Testis (tissue), 2 donors: ENCODE measurements at regions not wholly inside any gene's neighbourhood (a gene's known extent, or its start where the extent isn't known, plus 50 kb on each side); places are given as distances from the start of the nearest gene placed in this dataset.

ENCODE experiments used
- CTCF ChIP-seq, 3 experiments: fragments of 450-650 bp in 2 of 3; fragments of 200-600 bp in 1 of 3; sonication (generic) in 1 of 3; IDR thresholded peaks; one replicate each; pipeline ENCODE4 v1.5.1; 2016 to 2019; ENCODE audit warnings: antibody characterized with exemption in 3 of 3, mild to moderate bottlenecking in 2 of 3, moderate library complexity in 1 of 3
- POLR2A ChIP-seq: fragments of 450-650 bp; IDR thresholded peaks from one replicate; pipeline ENCODE4 v1.6.1; 2017; ENCODE audit warnings: antibody characterized with exemption, mild to moderate bottlenecking, moderate library complexity

- no peak for TF ChIP-seq CTCF (IDR thresholded peaks at IDR 0.05)
- no peak for TF ChIP-seq POLR2A
Observed at GRCh38 chr6:89022798-89023197, 57.8 kb upstream of the PNRC1 start.
